CD4-positive, alpha-beta memory T cell (primary cell): ENCODE measurements at regions not wholly inside any gene's neighbourhood (a gene's known extent, or its start where the extent isn't known, plus 50 kb on each side); places are given as distances from the start of the nearest gene placed in this dataset.

Experiments used
- CTCF ChIA-PET: fragments of 350-600 bp; sonication (Branson Sonifier 250); formaldehyde crosslinking; loops from one replicate; lab custom pipeline; 2021; ENCODE audit warnings: inconsistent platforms; ENCODE audit not compliant: partially characterized antibody; lab: Charles Lee
- POLR2A ChIA-PET: fragments of 350-600 bp; sonication (Branson Sonifier 250); formaldehyde crosslinking; loops from one replicate; lab custom pipeline; 2021; ENCODE audit not compliant: partially characterized antibody; lab: Charles Lee
- DNase-seq, 5 donors: peaks; one replicate each; pipeline versions ENCODE4 v3.0.0 to v3.0.0-alpha.2; 2020 to 2022; ENCODE audit warnings: mixed read lengths in 1 of 5
- H3K27ac ChIP-seq: one replicate; pipeline ENCODE4 v1.7.0; 2013; ENCODE audit warnings: low read depth, low read length
- H3K27me3 ChIP-seq: 2 replicates; pipeline ENCODE4 v1.7.0; 2013; ENCODE audit warnings: mild to moderate bottlenecking, low read length, moderate library complexity; ENCODE audit not compliant: insufficient read depth
- H3K36me3 ChIP-seq: 2 replicates; pipeline ENCODE4 v1.7.0; 2013; ENCODE audit warnings: mild to moderate bottlenecking, low read length, moderate library complexity; ENCODE audit not compliant: insufficient read depth
- H3K4me1 ChIP-seq: 2 replicates; pipeline ENCODE4 v1.7.0; 2013; ENCODE audit warnings: mild to moderate bottlenecking, low read length, moderate library complexity; ENCODE audit not compliant: insufficient read depth
- H3K4me3 ChIP-seq, 2 donors: one replicate each; pipeline ENCODE4 v1.7.0; 2013; ENCODE audit warnings: low read length in 2 of 2, mild to moderate bottlenecking in 1 of 2
- H3K9me3 ChIP-seq, 2 donors: one replicate each; pipeline ENCODE4 v1.7.0; 2013; ENCODE audit warnings: low read length in 2 of 2, control low read depth in 1 of 2; ENCODE audit not compliant: control insufficient read depth in 1 of 2
- H3K27ac Mint-ChIP-seq, 7 donors: one replicate each; pipeline ENCODE4 v1.8.0; 2020 to 2021; ENCODE audit warnings: mixed read lengths in 7 of 7, mild to moderate bottlenecking in 6 of 7, inconsistent platforms in 3 of 7, moderate library complexity in 3 of 7
- H3K27me3 Mint-ChIP-seq, 2 donors: one replicate each; pipeline ENCODE4 v1.8.0; 2020 to 2021; ENCODE audit warnings: mixed read lengths in 2 of 2
- H3K36me3 Mint-ChIP-seq, 2 donors: one replicate each; pipeline ENCODE4 v1.8.0; 2020 to 2021; ENCODE audit warnings: mixed read lengths in 2 of 2, inconsistent platforms in 1 of 2, mild to moderate bottlenecking in 1 of 2
- H3K4me1 Mint-ChIP-seq, 4 donors: one replicate each; pipeline ENCODE4 v1.8.0; 2020 to 2021; ENCODE audit warnings: mixed read lengths in 4 of 4, mild to moderate bottlenecking in 1 of 4
- H3K4me3 Mint-ChIP-seq, 8 donors: one replicate each; pipeline ENCODE4 v1.8.0; 2020 to 2021; ENCODE audit warnings: mixed read lengths in 8 of 8, mild to moderate bottlenecking in 7 of 8, moderate library complexity in 6 of 8, inconsistent platforms in 3 of 8
- H3K9me3 Mint-ChIP-seq, 8 donors: one replicate each; pipeline ENCODE4 v1.8.0; 2020 to 2021; ENCODE audit warnings: mixed read lengths in 8 of 8, mild to moderate bottlenecking in 5 of 8, inconsistent platforms in 3 of 8, moderate library complexity in 1 of 8
- intact Hi-C: fragments of 100-400 bp; cut with micrococcal nuclease; formaldehyde crosslinking; loops from one replicate; pipeline ENCODE4 v1.15.1; 2023

DNA sequence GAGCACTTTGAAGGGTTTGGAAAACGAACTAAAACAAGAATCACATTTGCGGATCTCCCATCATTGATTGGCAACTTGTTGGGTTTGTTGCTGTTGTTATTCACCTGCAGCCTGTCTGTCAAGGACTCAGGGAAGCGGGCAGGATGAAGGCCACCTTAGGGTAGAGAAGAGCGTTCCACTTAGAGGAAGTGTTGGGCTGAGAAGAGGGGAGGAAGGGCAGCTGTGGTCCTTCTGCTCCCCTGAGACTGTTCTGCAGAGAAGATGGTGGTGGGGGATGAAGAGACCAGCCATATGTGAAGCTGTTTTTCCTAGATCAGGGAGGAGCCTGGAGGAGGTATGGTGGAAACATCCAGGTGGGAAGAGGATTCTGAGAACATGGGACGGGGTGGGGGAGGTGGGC, 70.6 kb upstream of the CPEB4 start:
- H3K4me1 Mint-ChIP-seq: peaks cover 8 to 19% (median 10%) of the 10 kb centered on the region in 4 donors
- H3K4me1 ChIP-seq: no peaks in the 10 kb centered on the region

DNA sequence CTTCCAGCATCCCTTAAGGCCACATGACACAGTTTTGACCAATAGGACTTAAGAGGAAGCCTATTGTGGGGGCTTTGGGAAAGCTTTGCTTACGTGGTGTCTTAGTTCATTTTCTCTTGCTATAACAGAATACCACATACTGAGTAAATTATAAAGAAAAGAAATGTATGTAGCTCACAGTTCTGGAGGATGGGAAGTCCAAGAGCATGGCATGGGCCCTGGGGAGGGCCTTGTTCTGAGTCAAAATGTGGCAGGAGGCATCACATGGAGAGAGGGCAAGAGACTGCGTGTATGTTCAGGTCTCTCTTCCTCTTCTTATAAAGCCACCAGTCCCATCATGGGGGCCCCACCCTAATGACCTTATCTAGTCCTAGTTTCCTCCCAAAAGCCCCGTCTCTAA, 68.6 kb upstream of the CPEB4 start:
- Mint-ChIP-seq H3K4me1 (peaks cover 8 to 21% (median 10%) of the 10 kb centered on the region in 4 donors), H3K36me3 (no peaks in the 10 kb centered on the region), H3K27ac (no peak overlapping the region), H3K4me3 (no peak overlapping the region), H3K27me3 (peaks cover 0 to 4% of the 10 kb centered on the region in 2 donors), H3K9me3 (peaks cover 0 to 11% (median 8%) of the 10 kb centered on the region in 8 donors)
- no peak overlapping the region for H3K4me3 ChIP-seq
- no peaks in the 10 kb centered on the region for H3K4me1 ChIP-seq
- H3K27ac ChIP-seq: no peak overlapping the region
- POLR2A ChIA-PET: no interaction called here
- H3K27me3 ChIP-seq: no peaks in the 10 kb centered on the region
- intact Hi-C loops: no loop called here
- H3K9me3 ChIP-seq: no peaks in the 10 kb centered on the region
- H3K36me3 ChIP-seq: no peaks in the 10 kb centered on the region
- CTCF ChIA-PET: interaction anchor here (1.5 kb wide), 1 partner anchor 106 kb away, joined by 3 read pairs; no protein-coding TSS in a partner anchor
- no peak for DNase-seq

More for the DNA sequence above, 70.6 kb upstream of the CPEB4 start:
- H3K9me3 ChIP-seq: no peaks in the 10 kb centered on the region
- no peak overlapping the region for H3K4me3 Mint-ChIP-seq
- no peak overlapping the region for H3K27ac ChIP-seq
- no peaks in the 10 kb centered on the region for H3K27me3 ChIP-seq
- ChIA-PET POLR2A (no interaction called here), CTCF (interaction anchor here (0.6 kb wide), 1 partner anchor 113 kb away, joined by 3 read pairs; no protein-coding TSS in a partner anchor)
- DNase-seq: no peak
- H3K36me3 Mint-ChIP-seq: no peaks in the 10 kb centered on the region
- H3K4me3 ChIP-seq: no peak overlapping the region
- intact Hi-C loops: no loop called here
- H3K36me3 ChIP-seq: no peaks in the 10 kb centered on the region
- no peak overlapping the region for H3K27ac Mint-ChIP-seq
- peaks cover 0 to 4% of the 10 kb centered on the region in 2 donors for H3K27me3 Mint-ChIP-seq
- peaks cover 0 to 11% (median 8%) of the 10 kb centered on the region in 8 donors for H3K9me3 Mint-ChIP-seq

DNA sequence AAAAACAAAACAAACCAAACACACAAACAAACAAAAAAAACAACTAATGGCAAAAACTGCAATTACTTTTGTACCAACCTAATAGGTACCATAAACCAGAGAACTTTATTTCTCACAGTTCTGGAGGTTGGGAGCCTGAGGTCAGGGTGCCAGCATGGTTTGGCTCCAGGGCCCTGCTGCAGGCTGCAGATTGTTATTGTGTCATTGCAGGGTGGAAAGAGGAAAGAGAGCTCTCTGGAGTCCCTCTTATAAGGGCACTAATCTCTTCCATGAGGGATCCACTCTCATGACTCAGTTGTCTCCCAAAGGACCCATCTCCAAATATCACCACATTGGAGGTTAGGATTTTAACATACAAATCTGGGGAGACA, 64.9 kb upstream of the CPEB4 start:
- H3K9me3 Mint-ChIP-seq: peaks cover 0 to 19% (median 10%) of the 10 kb centered on the region in 8 donors
- H3K27me3 Mint-ChIP-seq: peaks cover 0 to 3% of the 10 kb centered on the region in 2 donors
- intact Hi-C loops: no loop called here
- Histone ChIP-seq H3K27me3 (no peaks in the 10 kb centered on the region), H3K9me3 (no peaks in the 10 kb centered on the region), H3K27ac (no peak overlapping the region), H3K4me1 (no peaks in the 10 kb centered on the region), H3K4me3 (no peak overlapping the region), H3K36me3 (no peaks in the 10 kb centered on the region)
- peaks cover 0 to 6% of the 10 kb centered on the region in 2 donors for H3K36me3 Mint-ChIP-seq
- ChIA-PET CTCF (no interaction called here), POLR2A (no interaction called here)
- H3K4me3 Mint-ChIP-seq: no peak overlapping the region
- peaks cover 8 to 21% (median 10%) of the 10 kb centered on the region in 4 donors for H3K4me1 Mint-ChIP-seq
- no peak for DNase-seq
- H3K27ac Mint-ChIP-seq: no peak overlapping the region

DNA sequence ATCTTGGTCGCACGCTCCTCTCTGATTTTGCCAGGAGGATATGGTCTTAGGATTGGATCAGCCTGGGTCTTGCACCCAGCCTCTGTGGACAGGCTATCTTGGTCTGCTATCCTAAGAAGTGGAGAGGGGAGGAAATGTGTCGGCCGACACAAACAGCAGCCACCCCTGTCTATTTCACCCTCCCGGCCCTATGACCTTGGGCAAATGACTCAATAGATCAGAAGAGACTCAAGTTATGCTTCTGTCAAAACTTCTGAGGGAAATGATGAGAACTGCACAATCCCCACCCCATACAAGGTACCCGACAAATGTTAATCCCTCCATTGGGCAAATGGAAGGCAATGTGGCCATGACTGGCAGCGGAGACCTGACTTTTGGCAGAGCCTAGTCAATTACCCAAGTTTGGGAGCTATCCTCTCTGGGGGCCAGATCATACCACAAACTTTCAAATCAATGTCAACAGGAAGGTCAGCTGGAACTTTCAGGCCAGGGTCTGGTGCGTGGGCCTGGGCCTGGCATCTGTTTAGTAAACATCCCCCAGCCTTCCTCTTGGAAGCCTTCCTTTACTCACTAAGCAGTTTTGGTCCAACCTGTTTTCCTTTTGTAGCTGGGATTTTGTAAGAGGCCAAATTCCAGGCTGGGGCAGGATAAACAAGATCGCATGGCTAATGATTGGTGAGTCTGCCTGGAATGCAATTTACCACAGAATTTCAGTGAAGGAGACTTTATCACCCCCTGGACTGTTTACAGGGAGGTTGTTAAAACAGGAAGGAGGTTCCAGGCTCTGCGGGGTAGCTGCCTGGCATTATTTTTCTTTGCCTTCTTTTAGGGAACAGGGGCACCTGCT, 64.2 kb upstream of the CPEB4 start:
- Histone ChIP-seq H3K36me3 (no peaks in the 10 kb centered on the region), H3K4me1 (no peaks in the 10 kb centered on the region), H3K4me3 (no peak overlapping the region), H3K27me3 (no peaks in the 10 kb centered on the region), H3K9me3 (no peaks in the 10 kb centered on the region), H3K27ac (no peak overlapping the region)
- Mint-ChIP-seq H3K4me1 (peaks cover 8 to 21% (median 10%) of the 10 kb centered on the region in 4 donors), H3K9me3 (peaks cover 0 to 22% (median 9%) of the 10 kb centered on the region in 8 donors), H3K4me3 (no peak overlapping the region), H3K27ac (no peak overlapping the region), H3K27me3 (peaks cover 0 to 3% of the 10 kb centered on the region in 2 donors), H3K36me3 (peaks cover 0 to 6% of the 10 kb centered on the region in 2 donors)
- ChIA-PET POLR2A (no interaction called here), CTCF (interaction anchor here (1.4 kb wide), 1 partner anchor 101 kb away, joined by 3 read pairs; no protein-coding TSS in a partner anchor)
- intact Hi-C loops: no loop called here
- DNase-seq: no peak

DNA sequence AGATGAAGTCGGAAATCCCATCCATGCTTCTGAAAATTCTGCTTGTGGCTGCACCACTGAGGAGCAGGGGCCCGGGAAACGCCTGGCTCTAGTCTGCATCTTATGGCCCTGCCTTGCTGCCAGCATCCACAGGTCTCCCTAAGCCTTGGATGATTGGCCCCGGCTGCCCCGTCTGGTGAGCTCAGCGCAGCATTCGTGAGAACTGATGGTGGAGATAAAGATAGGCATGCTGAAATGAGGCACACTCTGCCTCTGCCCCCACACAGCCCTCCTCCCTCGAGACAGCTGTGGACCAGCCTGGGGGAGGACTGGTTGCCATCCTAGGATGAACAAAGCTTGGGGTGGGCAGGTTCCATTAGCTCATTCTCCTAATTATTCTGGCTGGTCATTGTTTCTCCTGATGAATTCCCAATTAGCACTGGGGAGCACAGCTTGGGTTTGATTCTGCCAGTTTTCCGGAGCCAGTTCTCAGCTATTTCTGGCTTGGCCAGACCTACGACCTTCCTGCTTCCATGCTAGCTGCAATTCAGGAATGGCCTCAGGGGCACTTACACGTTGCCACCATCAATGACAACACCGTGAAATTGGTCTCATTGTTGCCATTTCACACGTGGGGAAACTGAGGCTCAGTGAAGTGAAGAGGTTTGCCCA, 62.8 kb upstream of the CPEB4 start:
- H3K9me3 Mint-ChIP-seq: peaks cover 0 to 11% (median 7%) of the 10 kb centered on the region in 8 donors
- no peaks in the 10 kb centered on the region for H3K27me3 ChIP-seq
- H3K27ac Mint-ChIP-seq: no peak overlapping the region
- peaks cover 0 to 6% of the 10 kb centered on the region in 2 donors for H3K36me3 Mint-ChIP-seq
- H3K4me1 Mint-ChIP-seq: peaks cover 8 to 19% (median 10%) of the 10 kb centered on the region in 4 donors
- CTCF ChIA-PET: interaction anchor here (1.4 kb wide), 1 partner anchor 100 kb away, joined by 3 read pairs; no protein-coding TSS in a partner anchor
- intact Hi-C loops: no loop called here
- no peaks in the 10 kb centered on the region for H3K36me3 ChIP-seq
- no peaks in the 10 kb centered on the region for H3K9me3 ChIP-seq
- no peak overlapping the region for H3K4me3 ChIP-seq
- H3K4me1 ChIP-seq: no peaks in the 10 kb centered on the region
- H3K27me3 Mint-ChIP-seq: peaks cover 0 to 3% of the 10 kb centered on the region in 2 donors
- no peak overlapping the region for H3K27ac ChIP-seq
- no peak for DNase-seq
- POLR2A ChIA-PET: no interaction called here
- H3K4me3 Mint-ChIP-seq: no peak overlapping the region

DNA sequence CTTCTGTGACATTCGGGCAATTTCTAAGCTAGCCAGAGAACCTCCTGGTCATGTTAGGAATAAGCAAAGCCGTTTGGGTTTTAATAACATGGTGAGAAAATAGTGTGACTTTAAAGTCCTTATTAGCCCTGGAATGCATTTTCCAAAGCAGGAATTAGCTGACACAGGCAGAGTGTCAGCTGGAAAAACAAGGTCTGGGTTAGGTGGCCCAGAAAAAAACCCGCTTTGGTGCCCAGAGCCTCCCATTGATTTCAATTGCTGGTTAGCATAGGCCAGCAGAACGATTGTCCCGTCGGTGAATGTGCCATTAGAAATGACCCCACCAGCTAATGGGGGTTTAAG, 62.1 kb upstream of the CPEB4 start:
- intact Hi-C loops: no loop called here
- peaks cover 0 to 3% of the 10 kb centered on the region in 2 donors for H3K27me3 Mint-ChIP-seq
- POLR2A ChIA-PET: no interaction called here
- H3K36me3 ChIP-seq: no peaks in the 10 kb centered on the region
- H3K9me3 ChIP-seq: no peaks in the 10 kb centered on the region
- no peak overlapping the region for H3K4me3 Mint-ChIP-seq
- no peak for DNase-seq
- no peaks in the 10 kb centered on the region for H3K4me1 ChIP-seq
- peaks cover 0 to 6% of the 10 kb centered on the region in 2 donors for H3K36me3 Mint-ChIP-seq
- H3K9me3 Mint-ChIP-seq: peaks cover 0 to 11% (median 7%) of the 10 kb centered on the region in 8 donors
- H3K4me1 Mint-ChIP-seq: peaks cover 3 to 12% (median 5%) of the 10 kb centered on the region in 4 donors
- CTCF ChIA-PET: no interaction called here
- H3K4me3 ChIP-seq: no peak overlapping the region
- no peak overlapping the region for H3K27ac Mint-ChIP-seq
- no peak overlapping the region for H3K27ac ChIP-seq
- no peaks in the 10 kb centered on the region for H3K27me3 ChIP-seq
